Astrocyte of the cerebellum (primary cell): ENCODE measurements at regions not wholly inside any gene's neighbourhood (a gene's known extent, or its start where the extent isn't known, plus 50 kb on each side); places are given as distances from the start of the nearest gene placed in this dataset.

Experiments
- DNase-seq: peaks from one replicate; pipeline ENCODE4 v3.0.0-alpha.2; 2011; ENCODE audit warnings: low read depth
- H3K4me3 ChIP-seq: 2 replicates; pipeline ENCODE4 v1.5.1; 2011; ENCODE audit warnings: mild to moderate bottlenecking, low read depth, low read length, moderate library complexity
- in situ Hi-C: cut with HindIII; loops from 2 replicates; pipeline ENCODE4 v1.10.0; 2017; ENCODE audit warnings: low sequenced_read_pairs
- TF ChIP-seq, protein P1 (sequence below): IDR thresholded peaks from 2 replicates; pipeline ENCODE4 v1.5.1; 2012; ENCODE audit warnings: low read length, low read depth, moderate library complexity, mild to moderate bottlenecking; ENCODE audit errors: missing control alignments

GRCh38 chr4:15144249-15144966 is 142.1 kb downstream of the CPEB2 start:
- in situ Hi-C loops: no loop called here
- DNase-seq: no peak
- H3K4me3 ChIP-seq: no peak overlapping the region
- TF ChIP-seq, protein P1, sequence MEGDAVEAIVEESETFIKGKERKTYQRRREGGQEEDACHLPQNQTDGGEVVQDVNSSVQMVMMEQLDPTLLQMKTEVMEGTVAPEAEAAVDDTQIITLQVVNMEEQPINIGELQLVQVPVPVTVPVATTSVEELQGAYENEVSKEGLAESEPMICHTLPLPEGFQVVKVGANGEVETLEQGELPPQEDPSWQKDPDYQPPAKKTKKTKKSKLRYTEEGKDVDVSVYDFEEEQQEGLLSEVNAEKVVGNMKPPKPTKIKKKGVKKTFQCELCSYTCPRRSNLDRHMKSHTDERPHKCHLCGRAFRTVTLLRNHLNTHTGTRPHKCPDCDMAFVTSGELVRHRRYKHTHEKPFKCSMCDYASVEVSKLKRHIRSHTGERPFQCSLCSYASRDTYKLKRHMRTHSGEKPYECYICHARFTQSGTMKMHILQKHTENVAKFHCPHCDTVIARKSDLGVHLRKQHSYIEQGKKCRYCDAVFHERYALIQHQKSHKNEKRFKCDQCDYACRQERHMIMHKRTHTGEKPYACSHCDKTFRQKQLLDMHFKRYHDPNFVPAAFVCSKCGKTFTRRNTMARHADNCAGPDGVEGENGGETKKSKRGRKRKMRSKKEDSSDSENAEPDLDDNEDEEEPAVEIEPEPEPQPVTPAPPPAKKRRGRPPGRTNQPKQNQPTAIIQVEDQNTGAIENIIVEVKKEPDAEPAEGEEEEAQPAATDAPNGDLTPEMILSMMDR: peak; percentile 8

GRCh38 chr4:15144967-15145295 is 142.7 kb downstream of the CPEB2 start:
- TF ChIP-seq, protein P1: no peak
- in situ Hi-C loops: no loop called here
- no peak for DNase-seq
- H3K4me3 ChIP-seq: no peak overlapping the region

DNA sequence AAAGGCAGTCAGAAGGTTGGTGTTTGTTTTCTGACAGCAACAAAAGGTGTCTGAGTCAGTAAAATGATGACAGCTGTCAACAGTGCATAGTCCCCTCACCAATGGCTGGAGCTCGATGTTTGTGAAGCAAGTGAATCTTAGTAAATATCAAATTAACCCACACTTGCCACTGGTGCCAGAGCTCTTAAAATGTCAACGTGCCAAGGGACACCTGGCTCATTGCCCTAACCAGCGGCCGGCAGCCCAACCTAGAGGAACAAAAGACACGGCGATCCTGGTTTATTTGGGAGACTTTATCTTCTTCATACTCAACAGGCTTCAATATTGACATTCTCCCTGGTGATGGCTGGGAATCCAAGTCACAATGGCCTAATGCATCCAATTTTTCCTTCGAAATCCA is 143.4 kb downstream of the CPEB2 start:
- in situ Hi-C loops: no loop called here
- TF ChIP-seq, protein P1: no peak
- no peak overlapping the region for H3K4me3 ChIP-seq
- no peak for DNase-seq

- no peak for DNase-seq
- H3K4me3 ChIP-seq: no peak overlapping the region
- TF ChIP-seq, protein P1: no peak
- in situ Hi-C loops: no loop called here
Measured at GRCh38 chr4:15147714-15148113, 145.4 kb downstream of the CPEB2 start.

DNA sequence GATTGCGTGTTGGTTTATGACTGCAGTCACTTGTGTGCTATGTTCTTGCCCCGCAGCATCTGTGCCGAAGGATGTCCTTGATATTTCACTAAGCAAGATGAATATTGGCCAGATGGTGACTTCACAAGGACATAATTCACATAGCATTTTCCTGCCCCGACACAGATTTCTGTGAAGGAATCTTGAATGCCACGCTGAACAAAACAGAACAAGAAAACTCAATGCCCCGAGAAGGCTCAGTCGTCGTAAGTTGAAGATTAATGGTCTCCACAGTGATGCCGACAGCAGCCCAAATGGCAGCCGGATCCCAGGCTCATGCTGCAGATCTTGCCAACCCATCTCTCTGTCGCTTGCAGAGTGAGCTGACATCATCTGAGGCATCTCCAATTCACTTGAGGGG is 145.9 kb downstream of the CPEB2 start:
- in situ Hi-C loops: no loop called here
- TF ChIP-seq, protein P1: no peak
- DNase-seq: no peak

DNA sequence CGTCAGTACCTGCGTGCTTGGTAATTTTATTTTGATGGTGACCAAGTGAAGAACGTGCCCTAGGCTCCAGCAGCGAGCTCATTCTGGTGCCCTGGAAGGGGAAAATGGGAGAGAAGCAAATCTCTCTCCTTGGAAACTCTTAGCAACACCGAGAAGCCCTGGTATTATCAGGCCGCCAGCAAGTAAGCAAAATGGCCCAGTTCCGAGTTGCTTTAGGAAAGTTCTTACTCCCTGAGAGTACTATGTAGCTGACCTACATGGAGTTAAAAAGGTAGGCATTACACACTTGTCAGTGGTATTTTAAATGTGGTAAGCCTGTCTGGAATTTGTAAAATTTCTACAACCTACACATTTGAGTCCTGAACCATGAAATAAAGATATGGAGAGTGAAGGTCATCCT is 146.4 kb downstream of the CPEB2 start:
- no peak for DNase-seq

More for the DNA sequence above, 145.9 kb downstream of the CPEB2 start:
- H3K4me3 ChIP-seq: no peak overlapping the region

More for the DNA sequence above, 146.4 kb downstream of the CPEB2 start:
- in situ Hi-C loops: no loop called here
- TF ChIP-seq, protein P1: no peak
- no peak overlapping the region for H3K4me3 ChIP-seq
